Activated T-helper 2 cell treated with anti-CD3 and anti-CD28 coated beads, Interferon-gamma antibody, Interleukin-2, Interleukin-4, amounts not matched to agents 10 μg/mL and 5 μg/mL and 100 μg/mL, durations not matched to agents 14 hours and 24 hours and 36 hours (primary cell): ENCODE measurements at regions not wholly inside any gene's neighbourhood (a gene's known extent, or its start where the extent isn't known, plus 50 kb on each side); places are given as distances from the start of the nearest gene placed in this dataset.
"Not testable (repeated sequence)": the region's sequence is repeated elsewhere in the genome, so short reads cannot be mapped to it uniquely, and the experiment has no call there.

Experiments used
- DNase-seq: peaks from one replicate; pipeline ENCODE4 v3.0.0; 2021; ENCODE audit warnings: low spot score
- H3K27ac Mint-ChIP-seq: one replicate; pipeline ENCODE4 v1.8.0; 2021; ENCODE audit warnings: mixed read lengths
- H3K27me3 Mint-ChIP-seq: one replicate; pipeline ENCODE4 v1.8.0; 2021; ENCODE audit warnings: low read depth, mixed read lengths
- H3K36me3 Mint-ChIP-seq: one replicate; pipeline ENCODE4 v1.8.0; 2021; ENCODE audit warnings: low read depth, mixed read lengths
- H3K4me1 Mint-ChIP-seq: one replicate; pipeline ENCODE4 v1.8.0; 2021; ENCODE audit warnings: low read depth, mixed read lengths
- H3K4me3 Mint-ChIP-seq: one replicate; pipeline ENCODE4 v1.8.0; 2021; ENCODE audit warnings: low read depth, mild to moderate bottlenecking, moderate library complexity, mixed read lengths
- H3K9me3 Mint-ChIP-seq: one replicate; pipeline ENCODE4 v1.8.0; 2021; ENCODE audit warnings: mixed read lengths
- intact Hi-C: fragments of 100-400 bp; cut with micrococcal nuclease; formaldehyde crosslinking; loops from one replicate; pipeline ENCODE4 v1.15.1; 2023

GRCh38 chr5:98393205-98393604 is 380.3 kb upstream of the RGMB start:
- intact Hi-C loops, H3K9me3 Mint-ChIP-seq, H3K4me1 Mint-ChIP-seq, DNase-seq, H3K36me3 Mint-ChIP-seq, H3K4me3 Mint-ChIP-seq, H3K27ac Mint-ChIP-seq, H3K27me3 Mint-ChIP-seq: not testable (repeated sequence)

GRCh38 chr5:98397081-98397480 is 376.4 kb upstream of the RGMB start:
- Mint-ChIP-seq H3K4me1 (no peaks in the 10 kb centered on the region), H3K4me3 (no peak overlapping the region), H3K36me3 (no peaks in the 10 kb centered on the region), H3K27ac (no peak overlapping the region), H3K27me3 (no peaks in the 10 kb centered on the region), H3K9me3 (no peaks in the 10 kb centered on the region)
- intact Hi-C loops = no loop called here
- DNase-seq = no peak

GRCh38 chr5:98398465-98398864 is 375.0 kb upstream of the RGMB start:
- Mint-ChIP-seq H3K4me1 (no peaks in the 10 kb centered on the region), H3K9me3 (no peaks in the 10 kb centered on the region), H3K36me3 (no peaks in the 10 kb centered on the region), H3K27me3 (no peaks in the 10 kb centered on the region), H3K27ac (no peak overlapping the region), H3K4me3 (no peak overlapping the region)
- intact Hi-C loops = no loop called here
- DNase-seq = no peak

GRCh38 chr5:98401656-98402055 is 371.8 kb upstream of the RGMB start:
- Mint-ChIP-seq H3K4me3 (no peak overlapping the region), H3K4me1 (no peaks in the 10 kb centered on the region), H3K9me3 (no peaks in the 10 kb centered on the region), H3K27ac (no peak overlapping the region), H3K36me3 (no peaks in the 10 kb centered on the region), H3K27me3 (no peaks in the 10 kb centered on the region)
- DNase-seq = no peak
- intact Hi-C loops = no loop called here

GRCh38 chr5:98402130-98402529 is 371.3 kb upstream of the RGMB start:
- intact Hi-C loops = no loop called here
- Mint-ChIP-seq H3K4me3 (no peak overlapping the region), H3K4me1 (no peaks in the 10 kb centered on the region), H3K27ac (no peak overlapping the region), H3K36me3 (no peaks in the 10 kb centered on the region), H3K27me3 (no peaks in the 10 kb centered on the region), H3K9me3 (no peaks in the 10 kb centered on the region)
- no peak for DNase-seq

- Mint-ChIP-seq H3K27me3 (no peaks in the 10 kb centered on the region), H3K36me3 (no peaks in the 10 kb centered on the region), H3K4me1 (no peaks in the 10 kb centered on the region), H3K4me3 (no peak overlapping the region), H3K9me3 (no peaks in the 10 kb centered on the region), H3K27ac (no peak overlapping the region)
- intact Hi-C loops = no loop called here
- DNase-seq = no peak
Measured at GRCh38 chr5:98403131-98403530, 370.3 kb upstream of the RGMB start.

GRCh38 chr5:98414938-98415337 is 358.5 kb upstream of the RGMB start:
- intact Hi-C loops = no loop called here
- DNase-seq = no peak
- Mint-ChIP-seq H3K4me3 (no peak overlapping the region), H3K36me3 (no peaks in the 10 kb centered on the region), H3K27me3 (no peaks in the 10 kb centered on the region), H3K27ac (no peak overlapping the region), H3K9me3 (no peaks in the 10 kb centered on the region), H3K4me1 (no peaks in the 10 kb centered on the region)

GRCh38 chr5:98415663-98416062 is 357.8 kb upstream of the RGMB start:
- Mint-ChIP-seq H3K27me3 (no peaks in the 10 kb centered on the region), H3K4me3 (no peak overlapping the region), H3K9me3 (no peaks in the 10 kb centered on the region), H3K27ac (no peak overlapping the region), H3K4me1 (no peaks in the 10 kb centered on the region), H3K36me3 (no peaks in the 10 kb centered on the region)
- intact Hi-C loops = no loop called here
- DNase-seq = no peak

- intact Hi-C loops = no loop called here
- H3K36me3 Mint-ChIP-seq = no peaks in the 10 kb centered on the region
Measured at GRCh38 chr5:98416541-98416940, 356.9 kb upstream of the RGMB start.

GRCh38 chr5:98419825-98420224 is 353.6 kb upstream of the RGMB start:
- no peaks in the 10 kb centered on the region for H3K36me3 Mint-ChIP-seq
- no peaks in the 10 kb centered on the region for H3K27me3 Mint-ChIP-seq
- no peak for DNase-seq
- no peak overlapping the region for H3K27ac Mint-ChIP-seq
- no peaks in the 10 kb centered on the region for H3K4me1 Mint-ChIP-seq
- H3K4me3 Mint-ChIP-seq = no peak overlapping the region
- intact Hi-C loops = no loop called here
- no peaks in the 10 kb centered on the region for H3K9me3 Mint-ChIP-seq

More at GRCh38 chr5:98416541-98416940, 356.9 kb upstream of the RGMB start:
- Mint-ChIP-seq H3K4me3 (no peak overlapping the region), H3K27me3 (no peaks in the 10 kb centered on the region), H3K9me3 (no peaks in the 10 kb centered on the region), H3K27ac (no peak overlapping the region), H3K4me1 (no peaks in the 10 kb centered on the region)
- no peak for DNase-seq

- Mint-ChIP-seq H3K4me3 (no peak overlapping the region), H3K27ac (no peak overlapping the region), H3K4me1 (peaks cover 3% of the 10 kb centered on the region), H3K36me3 (no peaks in the 10 kb centered on the region), H3K9me3 (no peaks in the 10 kb centered on the region), H3K27me3 (no peaks in the 10 kb centered on the region)
- intact Hi-C loops = no loop called here
- DNase-seq = no peak
Measured at GRCh38 chr5:98424681-98425450, 348.6 kb upstream of the RGMB start.

- Mint-ChIP-seq H3K27me3 (no peaks in the 10 kb centered on the region), H3K4me3 (no peak overlapping the region), H3K36me3 (no peaks in the 10 kb centered on the region), H3K9me3 (no peaks in the 10 kb centered on the region), H3K27ac (no peak overlapping the region), H3K4me1 (peaks cover 3% of the 10 kb centered on the region)
- no peak for DNase-seq
- intact Hi-C loops = no loop called here
Measured at GRCh38 chr5:98425640-98426039, 347.8 kb upstream of the RGMB start.

- Mint-ChIP-seq H3K36me3 (no peaks in the 10 kb centered on the region), H3K4me3 (no peak overlapping the region), H3K27me3 (no peaks in the 10 kb centered on the region), H3K9me3 (no peaks in the 10 kb centered on the region), H3K4me1 (peaks cover 3% of the 10 kb centered on the region), H3K27ac (no peak overlapping the region)
- DNase-seq = no peak
- intact Hi-C loops = no loop called here
Measured at GRCh38 chr5:98428806-98429205, 344.7 kb upstream of the RGMB start.

GRCh38 chr5:98432378-98432777 is 341.1 kb upstream of the RGMB start:
- H3K27me3 Mint-ChIP-seq = no peaks in the 10 kb centered on the region
- no peak for DNase-seq
- H3K9me3 Mint-ChIP-seq = no peaks in the 10 kb centered on the region
- H3K4me1 Mint-ChIP-seq = peaks cover 3% of the 10 kb centered on the region
- H3K27ac Mint-ChIP-seq = no peak overlapping the region
- intact Hi-C loops = no loop called here
- H3K36me3 Mint-ChIP-seq = no peaks in the 10 kb centered on the region
- H3K4me3 Mint-ChIP-seq = no peak overlapping the region
